SK-N-SH treated with all-trans-retinoic acid at 6 μM for 48 hours (cell line): ENCODE measurements at regions not wholly inside any gene's neighbourhood (a gene's known extent, or its start where the extent isn't known, plus 50 kb on each side); places are given as distances from the start of the nearest gene placed in this dataset.

Experiments
- ATAC-seq: fragments of 200-7000 bp; cut with Tn5 transposase; 3 replicates; pipeline ENCODE4 v1.9.1; 2020; ENCODE audit warnings: mild to moderate bottlenecking, moderate library complexity
- ARNTL ChIP-seq: fragments of 450-650 bp; formaldehyde crosslinking; IDR thresholded peaks from 2 replicates; pipeline ENCODE4 v1.5.0; 2020; ENCODE audit warnings: low read depth, mild to moderate bottlenecking, moderate library complexity, borderline replicate concordance
- BACH2 ChIP-seq: fragments of 250-450 bp; sonication (Bioruptor Pico); IDR thresholded peaks from 2 replicates; pipeline ENCODE4 v1.9.0; 2021; ENCODE audit warnings: mild to moderate bottlenecking, borderline replicate concordance
- CREB5 ChIP-seq: fragments of 250-450 bp; sonication (Bioruptor Pico); IDR thresholded peaks from 2 replicates; pipeline ENCODE4 v1.5.1; 2020; ENCODE audit warnings: low read depth, mild to moderate bottlenecking, moderate library complexity
- CSDC2 ChIP-seq: fragments of 250-450 bp; sonication (Bioruptor Pico); IDR thresholded peaks from 2 replicates; pipeline ENCODE4 v1.5.0; 2020; ENCODE audit warnings: mild to moderate bottlenecking, moderate library complexity
- CSRNP3 ChIP-seq: fragments of 250-450 bp; sonication (Bioruptor Pico); IDR thresholded peaks from 2 replicates; pipeline ENCODE4 v1.5.1; 2021; ENCODE audit warnings: mild to moderate bottlenecking, moderate library complexity
- ESRRG ChIP-seq: fragments of 250-450 bp; sonication (Bioruptor Pico); IDR thresholded peaks from 2 replicates; pipeline ENCODE4 v1.6.1; 2021; ENCODE audit warnings: mild to moderate bottlenecking
- GLIS3 ChIP-seq: fragments of 250-450 bp; sonication (Bioruptor Pico); IDR thresholded peaks from 2 replicates; pipeline ENCODE4 v1.5.0; 2020; ENCODE audit warnings: mild to moderate bottlenecking, moderate library complexity
- ISL1 ChIP-seq: fragments of 250-450 bp; sonication (Bioruptor Pico); IDR thresholded peaks from 2 replicates; pipeline ENCODE4 v2.1.2; 2022; ENCODE audit warnings: mild to moderate bottlenecking, moderate library complexity
- OSR1 ChIP-seq: fragments of 250-450 bp; sonication (Bioruptor Pico); IDR thresholded peaks from 2 replicates; pipeline ENCODE4 v1.8.0; 2022; ENCODE audit warnings: moderate library complexity, mild to moderate bottlenecking, inconsistent platforms
- PATZ1 ChIP-seq: fragments of 250-450 bp; sonication (Bioruptor Pico); IDR thresholded peaks from 2 replicates; pipeline ENCODE4 v1.8.0; 2020; ENCODE audit warnings: mild to moderate bottlenecking, moderate library complexity, borderline replicate concordance
- PPARA ChIP-seq: fragments of 250-450 bp; sonication (Bioruptor Pico); IDR thresholded peaks from 2 replicates; pipeline ENCODE4 v1.5.0; 2020; ENCODE audit warnings: mild to moderate bottlenecking, borderline replicate concordance
- RARB ChIP-seq: fragments of 250-450 bp; sonication (Bioruptor Pico); IDR thresholded peaks from 2 replicates; pipeline ENCODE4 v1.8.0; 2021; ENCODE audit warnings: mild to moderate bottlenecking, moderate library complexity
- SNAI2 ChIP-seq: fragments of 250-450 bp; sonication (Bioruptor Pico); IDR thresholded peaks from 2 replicates; pipeline ENCODE4 v1.5.0; 2020; ENCODE audit warnings: mild to moderate bottlenecking, moderate library complexity
- TOX ChIP-seq: fragments of 250-450 bp; sonication (Bioruptor Pico); IDR thresholded peaks from 2 replicates; pipeline ENCODE4 v1.8.0; 2021; ENCODE audit warnings: mild to moderate bottlenecking, moderate library complexity, borderline replicate concordance
- ZC3H10 ChIP-seq: fragments of 250-450 bp; sonication (Bioruptor Pico); IDR thresholded peaks from 2 replicates; pipeline ENCODE4 v1.5.1; 2021; ENCODE audit warnings: mild to moderate bottlenecking, moderate library complexity
- ZFP3 ChIP-seq: fragments of 250-450 bp; sonication (Bioruptor Pico); IDR thresholded peaks from 2 replicates; pipeline ENCODE4 v1.5.0; 2020; ENCODE audit warnings: mild to moderate bottlenecking, moderate library complexity
- ZNF565 ChIP-seq: fragments of 450-650 bp; formaldehyde crosslinking; conservative IDR thresholded peaks from 2 replicates; pipeline ENCODE4 v1.5.0; 2020; ENCODE audit warnings: low read depth, mild to moderate bottlenecking, moderate library complexity
- ZNF70 ChIP-seq: fragments of 450-650 bp; formaldehyde crosslinking; IDR thresholded peaks from 2 replicates; pipeline ENCODE4 v1.5.0; 2020; ENCODE audit warnings: mild to moderate bottlenecking, moderate library complexity
- ZNF8 ChIP-seq: fragments of 450-650 bp; formaldehyde crosslinking; IDR thresholded peaks from 2 replicates; pipeline ENCODE4 v1.5.0; 2020; ENCODE audit warnings: mild to moderate bottlenecking, moderate library complexity
- TF ChIP-seq, protein P1 (sequence below): fragments of 250-450 bp; sonication (Bioruptor Pico); IDR thresholded peaks from 2 replicates; pipeline ENCODE4 v1.5.0; 2020; ENCODE audit warnings: mild to moderate bottlenecking, moderate library complexity
- TF ChIP-seq, protein P2 (sequence below): fragments of 250-450 bp; sonication (Bioruptor Pico); IDR thresholded peaks from 2 replicates; pipeline ENCODE4 v1.8.0; 2021; ENCODE audit warnings: low read depth, mild to moderate bottlenecking, moderate library complexity, borderline replicate concordance

- TF ChIP-seq, protein P1, sequence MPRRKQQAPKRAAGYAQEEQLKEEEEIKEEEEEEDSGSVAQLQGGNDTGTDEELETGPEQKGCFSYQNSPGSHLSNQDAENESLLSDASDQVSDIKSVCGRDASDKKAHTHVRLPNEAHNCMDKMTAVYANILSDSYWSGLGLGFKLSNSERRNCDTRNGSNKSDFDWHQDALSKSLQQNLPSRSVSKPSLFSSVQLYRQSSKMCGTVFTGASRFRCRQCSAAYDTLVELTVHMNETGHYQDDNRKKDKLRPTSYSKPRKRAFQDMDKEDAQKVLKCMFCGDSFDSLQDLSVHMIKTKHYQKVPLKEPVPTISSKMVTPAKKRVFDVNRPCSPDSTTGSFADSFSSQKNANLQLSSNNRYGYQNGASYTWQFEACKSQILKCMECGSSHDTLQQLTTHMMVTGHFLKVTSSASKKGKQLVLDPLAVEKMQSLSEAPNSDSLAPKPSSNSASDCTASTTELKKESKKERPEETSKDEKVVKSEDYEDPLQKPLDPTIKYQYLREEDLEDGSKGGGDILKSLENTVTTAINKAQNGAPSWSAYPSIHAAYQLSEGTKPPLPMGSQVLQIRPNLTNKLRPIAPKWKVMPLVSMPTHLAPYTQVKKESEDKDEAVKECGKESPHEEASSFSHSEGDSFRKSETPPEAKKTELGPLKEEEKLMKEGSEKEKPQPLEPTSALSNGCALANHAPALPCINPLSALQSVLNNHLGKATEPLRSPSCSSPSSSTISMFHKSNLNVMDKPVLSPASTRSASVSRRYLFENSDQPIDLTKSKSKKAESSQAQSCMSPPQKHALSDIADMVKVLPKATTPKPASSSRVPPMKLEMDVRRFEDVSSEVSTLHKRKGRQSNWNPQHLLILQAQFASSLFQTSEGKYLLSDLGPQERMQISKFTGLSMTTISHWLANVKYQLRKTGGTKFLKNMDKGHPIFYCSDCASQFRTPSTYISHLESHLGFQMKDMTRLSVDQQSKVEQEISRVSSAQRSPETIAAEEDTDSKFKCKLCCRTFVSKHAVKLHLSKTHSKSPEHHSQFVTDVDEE: no peak
- TF ChIP-seq ISL1: no peak
- TF ChIP-seq CSDC2 (CRISPR knock-in tag): no peak
Observed at GRCh38 chr3:194046531-194046930, 89.4 kb upstream of the HES1 start (continued).

DNA sequence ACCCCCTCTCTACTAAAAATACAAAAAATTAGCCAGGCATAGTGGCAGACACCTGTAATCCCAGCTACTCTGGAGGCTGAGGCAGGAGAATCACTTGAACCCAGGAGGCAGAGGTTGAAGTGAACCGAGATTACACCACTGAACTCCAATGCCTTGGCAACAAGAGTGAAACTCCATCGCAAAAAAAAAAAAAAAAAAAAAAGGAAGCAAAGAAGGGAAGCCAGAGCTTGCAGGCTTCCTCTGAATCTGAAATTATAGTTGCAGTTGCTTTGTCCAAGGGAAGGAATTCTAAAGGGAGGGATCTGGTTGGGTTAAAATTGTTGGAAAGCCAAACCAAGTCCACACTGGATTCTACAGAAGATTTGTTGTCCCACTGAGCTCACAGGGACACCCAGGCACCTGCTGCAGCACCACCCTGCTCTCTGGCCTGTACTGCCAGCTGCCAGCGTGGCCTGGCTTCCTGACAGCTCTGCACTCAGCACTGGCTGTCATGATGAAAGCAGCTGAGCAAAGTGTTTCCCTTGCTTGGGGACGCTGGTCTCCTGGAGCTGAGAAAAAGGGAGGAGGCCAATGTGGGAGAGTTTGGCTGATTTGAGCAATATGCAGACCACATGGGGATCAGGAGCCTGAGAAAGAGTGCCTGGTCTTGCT lies 88.8 kb upstream of the HES1 start:
- TF ChIP-seq ZFP3 (CRISPR knock-in tag) (no peak), TOX (CRISPR knock-in tag) (no peak), ZC3H10 (no peak), ZNF70 (CRISPR knock-in tag) (no peak), CSDC2 (CRISPR knock-in tag) (no peak), GLIS3 (CRISPR knock-in tag) (no peak), ESRRG (CRISPR knock-in tag) (no peak)
- TF ChIP-seq, all 23 proteins: peak for 0
- ATAC-seq: no peak

DNA sequence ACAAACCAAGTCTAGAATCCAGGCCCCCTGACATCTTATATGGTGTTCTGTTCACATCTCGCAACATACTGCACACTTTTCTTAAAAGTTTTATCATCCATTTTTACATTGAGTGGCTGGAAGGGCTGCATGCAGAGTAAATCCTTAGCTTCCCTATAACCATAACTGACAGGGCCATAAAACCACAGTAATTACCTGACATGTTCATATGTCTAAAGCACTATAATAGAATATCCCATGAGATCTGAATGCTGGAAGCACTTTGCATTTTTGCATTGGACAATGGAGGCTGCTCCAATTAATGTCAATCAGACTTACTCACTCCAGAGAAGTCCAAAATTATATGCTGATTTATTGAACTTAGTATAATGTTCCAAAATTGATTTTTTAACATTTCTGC lies 86.6 kb upstream of the HES1 start:
- ATAC-seq: no peak
- TF ChIP-seq BACH2 (CRISPR knock-in tag) (no peak), ZNF8 (CRISPR knock-in tag) (no peak), SNAI2 (no peak), CREB5 (CRISPR knock-in tag) (no peak), ARNTL (CRISPR knock-in tag) (no peak), PATZ1 (CRISPR knock-in tag) (no peak), RARB (CRISPR knock-in tag) (no peak), CSRNP3 (CRISPR knock-in tag) (no peak), ZNF70 (CRISPR knock-in tag) (no peak), ZNF565 (CRISPR knock-in tag) (no peak), OSR1 (no peak), PPARA (CRISPR knock-in tag) (no peak)
- TF ChIP-seq, protein P2, sequence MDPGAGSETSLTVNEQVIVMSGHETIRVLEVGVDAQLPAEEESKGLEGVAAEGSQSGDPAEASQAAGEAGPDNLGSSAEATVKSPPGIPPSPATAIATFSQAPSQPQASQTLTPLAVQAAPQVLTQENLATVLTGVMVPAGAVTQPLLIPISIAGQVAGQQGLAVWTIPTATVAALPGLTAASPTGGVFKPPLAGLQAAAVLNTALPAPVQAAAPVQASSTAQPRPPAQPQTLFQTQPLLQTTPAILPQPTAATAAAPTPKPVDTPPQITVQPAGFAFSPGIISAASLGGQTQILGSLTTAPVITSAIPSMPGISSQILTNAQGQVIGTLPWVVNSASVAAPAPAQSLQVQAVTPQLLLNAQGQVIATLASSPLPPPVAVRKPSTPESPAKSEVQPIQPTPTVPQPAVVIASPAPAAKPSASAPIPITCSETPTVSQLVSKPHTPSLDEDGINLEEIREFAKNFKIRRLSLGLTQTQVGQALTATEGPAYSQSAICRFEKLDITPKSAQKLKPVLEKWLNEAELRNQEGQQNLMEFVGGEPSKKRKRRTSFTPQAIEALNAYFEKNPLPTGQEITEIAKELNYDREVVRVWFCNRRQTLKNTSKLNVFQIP (CRISPR knock-in tag): no peak
- TF ChIP-seq, protein P1: no peak
- TF ChIP-seq, all 23 proteins: peak for 0
